ENCODE measurements at regions not wholly inside any gene's neighbourhood (a gene's known extent, or its start where the extent isn't known, plus 50 kb on each side); places are given as distances from the start of the nearest gene placed in this dataset.

- TF ChIP-seq CTCF (IDR thresholded peaks at IDR 0.05; ENCODE audit: extremely low read depth in 1 of 2, insufficient read depth in 1 of 2, low read depth in 1 of 2, low read length in 2 of 2) (no peak), EZH2 (IDR thresholded peaks at IDR 0.05; ENCODE audit: borderline replicate concordance, low read depth, low read length, severe bottlenecking) (no peak), GATA2 (IDR thresholded peaks at IDR 0.05; ENCODE audit: insufficient read depth, insufficient read length, low read depth, low read length) (no peak), POLR2A (IDR thresholded peaks at IDR 0.05; ENCODE audit: low read depth, low read length) (no peak), JUN (IDR thresholded peaks at IDR 0.05; ENCODE audit: borderline replicate concordance, insufficient read depth, insufficient read length, low read depth) (no peak)
These were observed 145.3 kb upstream of the MGMT start for GRCh38 chr10:129321727-129322126.
